ENCODE measurements at regions not wholly inside any gene's neighbourhood (a gene's known extent, or its start where the extent isn't known, plus 50 kb on each side); places are given as distances from the start of the nearest gene placed in this dataset.

DNA sequence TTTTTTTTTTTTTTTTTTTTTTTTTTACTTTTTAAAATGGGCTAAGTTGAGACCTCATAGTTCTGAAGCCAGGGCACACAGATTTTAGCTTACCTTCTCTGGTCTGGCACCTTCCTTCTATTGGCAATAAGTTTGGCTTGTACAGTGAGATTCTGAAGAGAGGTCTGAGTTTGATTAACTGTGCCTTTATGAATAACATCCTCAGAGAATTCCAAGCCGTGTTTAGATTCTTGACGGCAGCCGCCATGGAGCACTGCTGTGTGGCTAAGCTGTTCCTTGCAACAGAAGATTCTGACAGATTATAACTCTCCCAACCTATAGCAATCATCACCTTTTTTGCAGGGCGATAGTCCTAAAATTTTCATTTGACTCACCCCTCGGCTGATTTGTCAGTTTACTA, 354.9 kb upstream of the FAR2 start:
- FAIRE-seq (no peak), DNase-seq (ENCODE audit: insufficient read length, low spot score) (no peak)
- TF ChIP-seq, protein P1, sequence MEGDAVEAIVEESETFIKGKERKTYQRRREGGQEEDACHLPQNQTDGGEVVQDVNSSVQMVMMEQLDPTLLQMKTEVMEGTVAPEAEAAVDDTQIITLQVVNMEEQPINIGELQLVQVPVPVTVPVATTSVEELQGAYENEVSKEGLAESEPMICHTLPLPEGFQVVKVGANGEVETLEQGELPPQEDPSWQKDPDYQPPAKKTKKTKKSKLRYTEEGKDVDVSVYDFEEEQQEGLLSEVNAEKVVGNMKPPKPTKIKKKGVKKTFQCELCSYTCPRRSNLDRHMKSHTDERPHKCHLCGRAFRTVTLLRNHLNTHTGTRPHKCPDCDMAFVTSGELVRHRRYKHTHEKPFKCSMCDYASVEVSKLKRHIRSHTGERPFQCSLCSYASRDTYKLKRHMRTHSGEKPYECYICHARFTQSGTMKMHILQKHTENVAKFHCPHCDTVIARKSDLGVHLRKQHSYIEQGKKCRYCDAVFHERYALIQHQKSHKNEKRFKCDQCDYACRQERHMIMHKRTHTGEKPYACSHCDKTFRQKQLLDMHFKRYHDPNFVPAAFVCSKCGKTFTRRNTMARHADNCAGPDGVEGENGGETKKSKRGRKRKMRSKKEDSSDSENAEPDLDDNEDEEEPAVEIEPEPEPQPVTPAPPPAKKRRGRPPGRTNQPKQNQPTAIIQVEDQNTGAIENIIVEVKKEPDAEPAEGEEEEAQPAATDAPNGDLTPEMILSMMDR (IDR thresholded peaks at IDR 0.05; ENCODE audit: insufficient read depth, missing control alignments), result no peak

DNA sequence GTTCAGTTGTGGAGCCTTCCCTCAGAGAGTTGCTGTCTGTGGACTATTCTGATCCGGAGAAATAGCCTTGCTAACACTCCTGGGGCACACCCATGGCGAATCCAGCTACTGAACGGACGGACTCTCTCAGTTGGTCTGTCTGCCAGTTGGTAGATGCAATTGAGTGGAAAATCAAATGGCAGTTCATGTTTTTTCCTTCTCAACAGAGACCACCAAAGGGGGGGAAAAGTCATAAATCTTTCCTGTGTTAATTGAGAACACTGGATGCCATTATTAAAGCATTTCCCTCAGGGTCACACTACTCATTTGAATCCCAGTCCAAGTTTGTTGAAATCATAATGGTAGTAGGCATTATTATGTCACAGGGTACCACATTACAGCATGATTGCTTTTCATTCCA, 354.3 kb upstream of the FAR2 start:
- FAIRE-seq (no peak), DNase-seq (ENCODE audit: insufficient read length, low spot score) (no peak)
- TF ChIP-seq, protein P1 (IDR thresholded peaks at IDR 0.05; ENCODE audit: insufficient read depth, missing control alignments), result no peak

DNA sequence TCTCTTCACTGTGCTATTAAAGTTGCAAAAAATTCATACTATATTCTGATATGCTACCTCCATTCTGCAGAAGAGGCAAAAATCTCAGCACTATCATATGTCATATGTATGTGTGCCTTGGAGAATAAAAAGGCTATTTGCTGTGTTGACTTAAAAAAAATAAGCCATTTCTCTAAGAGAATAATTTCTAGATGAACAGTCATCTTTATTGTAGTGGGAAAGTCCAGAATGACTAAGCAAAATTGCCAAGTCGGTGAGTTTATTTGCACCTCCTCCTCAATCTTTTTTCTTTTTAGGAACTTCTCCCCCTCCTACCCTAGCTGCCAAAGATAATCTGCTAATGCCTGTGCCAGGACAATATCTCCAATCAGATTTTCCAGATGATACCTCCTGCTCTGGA, 353.8 kb upstream of the FAR2 start:
- TF ChIP-seq, protein P1 (IDR thresholded peaks at IDR 0.05; ENCODE audit: insufficient read depth, missing control alignments), result no peak
- DNase-seq (ENCODE audit: insufficient read length, low spot score) (no peak), FAIRE-seq (no peak)

DNA sequence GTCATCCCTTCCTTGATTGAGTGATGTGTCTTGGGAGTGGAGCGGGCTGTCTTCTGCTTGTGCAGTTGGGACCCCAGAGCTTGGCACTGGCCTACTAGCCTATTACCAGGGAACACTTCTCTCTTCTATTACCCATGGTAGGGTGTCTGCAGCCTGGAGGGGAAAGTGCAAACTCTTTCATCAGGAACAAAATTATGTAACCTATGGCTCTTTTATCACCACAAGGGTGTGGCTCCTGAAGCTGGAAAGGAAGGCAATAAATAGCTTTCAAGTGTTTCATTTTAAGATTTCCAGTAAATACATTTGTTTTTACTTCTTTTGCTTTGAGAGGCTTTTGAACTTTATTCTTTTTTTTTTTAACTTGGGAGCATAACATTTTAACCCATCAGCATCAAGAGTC, 349.7 kb upstream of the FAR2 start:
- DNase-seq (ENCODE audit: insufficient read length, low spot score) (no peak), FAIRE-seq (no peak)
- TF ChIP-seq, protein P1 (IDR thresholded peaks at IDR 0.05; ENCODE audit: insufficient read depth, missing control alignments), result no peak

DNA sequence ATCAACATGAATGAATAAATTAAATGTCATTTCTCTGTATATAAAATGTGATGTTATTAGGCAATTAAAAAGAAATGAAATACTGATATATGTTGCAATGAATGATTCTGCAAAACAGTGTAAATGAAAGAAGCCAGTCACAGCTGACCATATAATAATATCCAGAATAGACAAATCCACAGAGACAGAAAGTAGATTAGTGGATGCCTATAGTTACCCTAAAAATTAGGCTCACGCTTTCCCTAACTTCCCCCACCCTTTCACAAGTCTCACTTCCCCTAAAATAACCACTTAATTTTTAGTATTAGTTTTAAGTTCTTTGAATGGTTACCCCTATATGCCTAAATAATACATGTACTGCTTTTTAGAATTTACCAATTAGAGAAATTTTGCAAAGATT, 348.9 kb upstream of the FAR2 start:
- DNase-seq (ENCODE audit: insufficient read length, low spot score), result no peak
- no peak for FAIRE-seq
- TF ChIP-seq, protein P1 (IDR thresholded peaks at IDR 0.05; ENCODE audit: insufficient read depth, missing control alignments), result no peak

DNA sequence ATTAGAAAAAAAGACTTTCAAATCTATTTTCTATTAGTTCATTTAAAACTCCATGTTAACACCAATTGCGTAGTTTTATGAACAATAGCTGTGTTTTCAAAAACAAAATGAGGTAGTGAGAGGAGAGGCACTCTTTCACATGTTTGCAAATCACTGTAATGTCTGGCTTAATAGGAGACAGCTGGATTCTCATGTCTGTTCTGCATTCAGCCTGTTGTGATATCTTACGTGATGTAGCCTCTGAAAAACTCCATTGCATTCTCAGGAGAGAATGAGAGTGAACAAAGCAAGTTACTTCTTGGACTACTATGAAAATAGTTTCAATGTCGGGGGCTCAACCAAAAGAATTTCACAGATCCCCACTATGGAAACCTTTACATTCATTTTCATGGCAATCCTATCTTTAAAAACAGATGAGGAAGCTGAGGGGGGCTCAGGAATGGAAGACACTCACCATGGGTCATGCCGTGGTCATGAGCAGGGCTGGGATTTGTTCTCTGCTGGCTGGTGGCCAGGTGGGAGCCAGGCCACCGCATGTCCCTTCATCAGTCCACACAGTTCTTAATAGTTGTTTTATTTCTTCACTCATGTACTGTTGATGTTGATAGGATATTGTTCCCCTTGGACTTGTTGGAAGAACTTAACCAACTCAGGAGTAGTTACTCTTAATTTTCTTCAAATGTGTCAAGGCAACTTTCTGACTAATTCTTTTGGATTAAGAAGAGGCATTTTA, 346.2 kb upstream of the FAR2 start:
- TF ChIP-seq, protein P1 (IDR thresholded peaks at IDR 0.05; ENCODE audit: insufficient read depth, missing control alignments), result no peak
- DNase-seq (ENCODE audit: insufficient read length, low spot score) (no peak), FAIRE-seq (no peak)

DNA sequence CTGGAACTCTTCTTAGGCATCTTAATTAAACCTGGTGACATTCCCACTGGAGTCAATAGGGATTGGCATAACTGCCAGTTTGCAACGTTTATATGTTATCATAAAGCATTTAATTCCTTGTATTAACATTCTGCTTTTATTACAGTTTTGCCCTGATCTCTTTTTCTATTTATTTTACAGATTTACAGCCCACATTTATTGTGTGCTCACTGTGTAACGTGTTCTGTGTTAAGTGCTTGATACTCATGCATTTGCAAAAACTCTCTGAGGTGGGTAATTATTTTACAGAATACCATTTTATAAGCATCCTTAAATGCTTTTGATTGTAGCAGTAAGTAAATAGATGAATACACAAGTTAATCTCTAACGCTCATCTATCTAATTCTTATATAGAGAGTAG, 341.5 kb upstream of the FAR2 start:
- DNase-seq (ENCODE audit: insufficient read length, low spot score) (no peak), FAIRE-seq (no peak)
- TF ChIP-seq, protein P1 (IDR thresholded peaks at IDR 0.05; ENCODE audit: insufficient read depth, missing control alignments), result no peak
